Neural progenitor cell (in vitro differentiated cells): ENCODE measurements at regions not wholly inside any gene's neighbourhood (a gene's known extent, or its start where the extent isn't known, plus 50 kb on each side); places are given as distances from the start of the nearest gene placed in this dataset.

ENCODE experiments used
- CTCF ChIP-seq: fragments of 200-600 bp; sonication (generic); IDR thresholded peaks from 2 replicates; pipeline ENCODE4 v1.5.1; 2017; ENCODE audit warnings: antibody characterized with exemption, mild to moderate bottlenecking
- EZH2 ChIP-seq: fragments of 200-600 bp; sonication (generic); IDR thresholded peaks from 2 replicates; pipeline ENCODE4 v1.6.1; 2017; ENCODE audit warnings: antibody characterized with exemption, mild to moderate bottlenecking, moderate library complexity

GRCh38 chr7:42587806-42588205 is 324.1 kb downstream of the C7orf25 start:
- TF ChIP-seq CTCF (no peak), EZH2 (no peak)
